IMR-90 (cell line): ENCODE measurements at regions not wholly inside any gene's neighbourhood (a gene's known extent, or its start where the extent isn't known, plus 50 kb on each side); places are given as distances from the start of the nearest gene placed in this dataset.

Source experiments
- CEBPB ChIP-seq: IDR thresholded peaks from 2 replicates; pipeline ENCODE4 v1.6.1; 2012; ENCODE audit warnings: low read depth, low read length, improper control_type of control experiment
- CHD1 ChIP-seq: IDR thresholded peaks from 2 replicates; pipeline ENCODE4 v1.6.1; 2012; ENCODE audit warnings: low read depth, low read length, improper control_type of control experiment
- CTCF ChIP-seq: conservative IDR thresholded peaks from 2 replicates; pipeline ENCODE4 v1.5.1; 2012; ENCODE audit warnings: mild to moderate bottlenecking, low read depth, low read length, improper control_type of control experiment
- FOS ChIP-seq: fragments of 150-350 bp; IDR thresholded peaks from 2 replicates; pipeline ENCODE4 v1.6.1; 2016; ENCODE audit warnings: low read depth, low read length
- MAFK ChIP-seq: IDR thresholded peaks from 2 replicates; pipeline ENCODE4 v1.6.1; 2012; ENCODE audit warnings: low read depth, low read length, improper control_type of control experiment
- MAZ ChIP-seq: IDR thresholded peaks from 2 replicates; pipeline ENCODE4 v1.6.1; 2012; ENCODE audit warnings: low read depth, mild to moderate bottlenecking, low read length, improper control_type of control experiment, moderate library complexity, borderline replicate concordance
- MXI1 ChIP-seq: IDR thresholded peaks from 2 replicates; pipeline ENCODE4 v1.6.1; 2012; ENCODE audit warnings: low read depth, mild to moderate bottlenecking, low read length, moderate library complexity, borderline replicate concordance
- NFE2L2 ChIP-seq: fragments of 150-350 bp; IDR thresholded peaks from 2 replicates; pipeline ENCODE4 v1.6.1; 2016; ENCODE audit warnings: low read depth, mild to moderate bottlenecking, low read length
- POLR2A ChIP-seq: IDR thresholded peaks from 2 replicates; pipeline ENCODE4 v1.6.1; 2012; ENCODE audit warnings: mild to moderate bottlenecking, low read depth, low read length
- RAD21 ChIP-seq: IDR thresholded peaks from 2 replicates; pipeline ENCODE4 v1.6.1; 2012; ENCODE audit warnings: low read length, improper control_type of control experiment
- RCOR1 ChIP-seq: IDR thresholded peaks from 2 replicates; pipeline ENCODE4 v1.6.1; 2012; ENCODE audit warnings: mild to moderate bottlenecking, low read length, improper control_type of control experiment; ENCODE audit not compliant: insufficient replicate concordance
- RFX5 ChIP-seq: IDR thresholded peaks from 2 replicates; pipeline ENCODE4 v1.8.0; 2012; ENCODE audit warnings: low read depth, mild to moderate bottlenecking, low read length, moderate library complexity
- USF2 ChIP-seq: fragments of 150-350 bp; IDR thresholded peaks from 2 replicates; pipeline ENCODE4 v1.6.1; 2017; ENCODE audit warnings: mild to moderate bottlenecking, antibody characterized with exemption, low read length, low read depth

GRCh38 chr19:27971869-27972268 is 1241.1 kb downstream of the UQCRFS1 start:
- no peak for TF ChIP-seq CTCF
- no peak for TF ChIP-seq POLR2A
- no peak for TF ChIP-seq RFX5
- TF ChIP-seq MAFK: no peak
- no peak for TF ChIP-seq RCOR1
- TF ChIP-seq NFE2L2: no peak
- TF ChIP-seq MAZ: no peak
- no peak for TF ChIP-seq USF2
- no peak for TF ChIP-seq MXI1
- no peak for TF ChIP-seq CHD1
- no peak for TF ChIP-seq RAD21
- TF ChIP-seq CEBPB: no peak
- TF ChIP-seq FOS: no peak
